ENCODE measurements at regions not wholly inside any gene's neighbourhood (a gene's known extent, or its start where the extent isn't known, plus 50 kb on each side); places are given as distances from the start of the nearest gene placed in this dataset.

GRCh38 chr14:84202486-84202885 is 1327.5 kb upstream of the FLRT2 start:
- no peak for DNase-seq (ENCODE audit: low read depth)

GRCh38 chr14:84203896-84204295 is 1326.0 kb upstream of the FLRT2 start:
- no peak for DNase-seq (ENCODE audit: low read depth)

- DNase-seq (ENCODE audit: low read depth) = no peak
Measured at GRCh38 chr14:84208451-84208850, 1321.5 kb upstream of the FLRT2 start.

- no peak for DNase-seq (ENCODE audit: low read depth)
Measured at GRCh38 chr14:84209031-84209430, 1320.9 kb upstream of the FLRT2 start.

- no peak for DNase-seq (ENCODE audit: low read depth)
Measured at GRCh38 chr14:84217066-84217465, 1312.9 kb upstream of the FLRT2 start.

- DNase-seq (ENCODE audit: low read depth) = no peak
Measured at GRCh38 chr14:84225268-84225667, 1304.7 kb upstream of the FLRT2 start.

GRCh38 chr14:84228702-84229101 is 1301.2 kb upstream of the FLRT2 start:
- no peak for DNase-seq (ENCODE audit: low read depth)

GRCh38 chr14:84234281-84234680 is 1295.7 kb upstream of the FLRT2 start:
- no peak for DNase-seq (ENCODE audit: low read depth)

- no peak for DNase-seq (ENCODE audit: low read depth)
Measured at GRCh38 chr14:84236290-84236689, 1293.7 kb upstream of the FLRT2 start.

GRCh38 chr14:84237881-84238280 is 1292.1 kb upstream of the FLRT2 start:
- no peak for DNase-seq (ENCODE audit: low read depth)

- no peak for DNase-seq (ENCODE audit: low read depth)
Measured at GRCh38 chr14:84247693-84248092, 1282.3 kb upstream of the FLRT2 start.

GRCh38 chr14:84250893-84251292 is 1279.1 kb upstream of the FLRT2 start:
- no peak for DNase-seq (ENCODE audit: low read depth)

- no peak for DNase-seq (ENCODE audit: low read depth)
Measured at GRCh38 chr14:84251411-84252115, 1278.4 kb upstream of the FLRT2 start.

GRCh38 chr14:84252706-84253105 is 1277.2 kb upstream of the FLRT2 start:
- no peak for DNase-seq (ENCODE audit: low read depth)

GRCh38 chr14:84253326-84253725 is 1276.6 kb upstream of the FLRT2 start:
- DNase-seq (ENCODE audit: low read depth) = no peak

- no peak for DNase-seq (ENCODE audit: low read depth)
Measured at GRCh38 chr14:84254290-84254689, 1275.7 kb upstream of the FLRT2 start.

GRCh38 chr14:84262932-84263331 is 1267.0 kb upstream of the FLRT2 start:
- no peak for DNase-seq (ENCODE audit: low read depth)

- no peak for DNase-seq (ENCODE audit: low read depth)
Measured at GRCh38 chr14:84272290-84272721, 1257.6 kb upstream of the FLRT2 start.

GRCh38 chr14:84273181-84273580 is 1256.8 kb upstream of the FLRT2 start:
- DNase-seq (ENCODE audit: low read depth) = no peak

GRCh38 chr14:84282618-84283017 is 1247.3 kb upstream of the FLRT2 start:
- DNase-seq (ENCODE audit: low read depth) = no peak

GRCh38 chr14:84288781-84289180 is 1241.2 kb upstream of the FLRT2 start:
- DNase-seq (ENCODE audit: low read depth) = no peak

GRCh38 chr14:84298663-84299195 is 1231.2 kb upstream of the FLRT2 start:
- no peak for DNase-seq (ENCODE audit: low read depth)

- no peak for DNase-seq (ENCODE audit: low read depth)
Measured at GRCh38 chr14:84303140-84303539, 1226.8 kb upstream of the FLRT2 start.

GRCh38 chr14:84312551-84312950 is 1217.4 kb upstream of the FLRT2 start:
- no peak for DNase-seq (ENCODE audit: low read depth)
